SJSA1 (cell line): ENCODE measurements at regions not wholly inside any gene's neighbourhood (a gene's known extent, or its start where the extent isn't known, plus 50 kb on each side); places are given as distances from the start of the nearest gene placed in this dataset.

Experiments used
- DNase-seq, 2 experiments: peaks; one replicate each; pipeline ENCODE4 v3.0.0-alpha.2; 2015 to 2020; ENCODE audit warnings: low spot score in 2 of 2, low read depth in 1 of 2
- H3K27ac ChIP-seq: fragments of 250-450 bp; sonication (Bioruptor Pico); 2 replicates; pipeline ENCODE4 v1.5.1; 2020; ENCODE audit warnings: mild to moderate bottlenecking, moderate library complexity
- H3K27me3 ChIP-seq: fragments of 250-450 bp; sonication (Bioruptor Pico); replicated peaks from 2 replicates; pipeline ENCODE4 v1.5.1; 2020; ENCODE audit warnings: mild to moderate bottlenecking, moderate library complexity
- H3K36me3 ChIP-seq: fragments of 250-450 bp; sonication (Bioruptor Pico); 2 replicates; pipeline ENCODE4 v1.5.1; 2020; ENCODE audit warnings: mild to moderate bottlenecking
- H3K4me1 ChIP-seq: fragments of 250-450 bp; sonication (Bioruptor Pico); replicated peaks from 2 replicates; pipeline ENCODE4 v1.6.1; 2021; ENCODE audit warnings: mild to moderate bottlenecking
- H3K4me3 ChIP-seq: fragments of 250-450 bp; sonication (Bioruptor Pico); 2 replicates; pipeline ENCODE4 v1.5.1; 2020; ENCODE audit warnings: mild to moderate bottlenecking
- H3K9me3 ChIP-seq: fragments of 250-450 bp; sonication (Bioruptor Pico); replicated peaks from 2 replicates; pipeline ENCODE4 v1.5.1; 2020; ENCODE audit warnings: mild to moderate bottlenecking

DNA sequence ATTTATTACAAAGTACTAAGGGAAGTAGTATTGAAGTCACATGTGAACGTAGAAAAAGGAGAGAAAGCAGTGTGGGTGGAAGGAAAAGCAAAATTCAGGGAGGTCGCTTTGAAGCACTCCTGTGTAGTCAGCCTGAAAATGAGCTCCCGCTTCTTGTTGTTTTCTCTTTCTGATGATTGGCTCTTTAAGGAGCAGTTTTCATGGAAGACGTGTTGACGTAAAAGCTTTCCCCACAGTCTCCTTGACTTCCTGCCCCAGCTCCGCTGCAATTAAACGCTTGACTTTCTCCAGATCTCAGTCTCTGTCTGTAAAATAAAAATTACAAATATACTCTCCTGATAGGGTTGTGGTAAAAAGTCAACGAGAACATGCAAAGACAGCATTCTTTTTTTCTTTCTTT is 661.5 kb upstream of the ZP4 start:
- no peak overlapping the region for H3K4me3 ChIP-seq
- no peaks in the 10 kb centered on the region for H3K27me3 ChIP-seq
- no peaks in the 10 kb centered on the region for H3K36me3 ChIP-seq
- no peaks in the 10 kb centered on the region for H3K4me1 ChIP-seq
- DNase-seq, result no peak
- H3K9me3 ChIP-seq, result peaks cover 5% of the 10 kb centered on the region
- no peak overlapping the region for H3K27ac ChIP-seq

DNA sequence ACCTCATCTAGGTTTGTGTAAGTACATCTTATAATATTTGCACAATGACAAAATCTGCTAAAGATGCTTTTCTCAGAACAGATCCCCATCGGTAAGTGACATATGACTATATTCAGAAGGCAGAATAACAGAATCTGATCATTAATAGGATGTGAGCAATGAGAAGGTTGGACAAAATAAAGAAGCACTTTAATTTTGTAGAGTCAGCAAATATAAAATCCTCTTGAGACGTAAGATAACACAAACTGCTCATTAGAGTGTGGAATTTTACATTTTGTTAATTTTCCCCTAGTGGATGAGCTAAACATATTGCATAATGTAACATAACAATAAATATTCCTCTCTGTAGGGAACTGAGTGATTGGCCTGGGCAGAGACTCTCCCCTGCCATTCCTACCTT is 658.4 kb upstream of the ZP4 start:
- H3K27ac ChIP-seq, result no peak overlapping the region
- H3K4me3 ChIP-seq, result no peak overlapping the region
- H3K36me3 ChIP-seq, result no peaks in the 10 kb centered on the region
- H3K4me1 ChIP-seq, result no peaks in the 10 kb centered on the region
- no peaks in the 10 kb centered on the region for H3K27me3 ChIP-seq
- peaks cover 5% of the 10 kb centered on the region for H3K9me3 ChIP-seq
- DNase-seq, result no peak

DNA sequence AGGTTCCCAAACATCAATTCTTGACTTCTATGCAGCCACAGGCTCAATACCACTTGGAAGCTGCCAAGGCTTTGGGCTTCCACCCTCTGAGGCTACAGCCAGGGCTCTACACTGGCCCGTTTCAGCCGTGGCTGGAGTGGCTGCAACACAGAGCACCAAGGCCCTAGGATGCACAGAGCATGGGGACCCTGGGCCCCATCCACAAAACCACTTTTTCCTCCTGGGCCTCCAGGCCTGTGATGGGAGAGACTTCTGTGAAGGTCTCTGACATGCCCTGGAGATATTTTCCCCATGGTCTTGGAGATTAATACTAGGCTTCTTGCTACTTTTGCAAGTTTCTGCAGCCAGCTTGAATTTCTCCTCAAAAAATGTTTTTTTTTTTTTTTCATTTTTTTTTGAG is 655.4 kb upstream of the ZP4 start:
- Histone ChIP-seq H3K9me3 (peaks cover 5% of the 10 kb centered on the region), H3K27ac (no peak overlapping the region), H3K4me1 (no peaks in the 10 kb centered on the region), H3K27me3 (no peaks in the 10 kb centered on the region; the same call in 1 of the 2 replicates), H3K36me3 (no peaks in the 10 kb centered on the region), H3K4me3 (no peak overlapping the region)
- DNase-seq, result no peak

DNA sequence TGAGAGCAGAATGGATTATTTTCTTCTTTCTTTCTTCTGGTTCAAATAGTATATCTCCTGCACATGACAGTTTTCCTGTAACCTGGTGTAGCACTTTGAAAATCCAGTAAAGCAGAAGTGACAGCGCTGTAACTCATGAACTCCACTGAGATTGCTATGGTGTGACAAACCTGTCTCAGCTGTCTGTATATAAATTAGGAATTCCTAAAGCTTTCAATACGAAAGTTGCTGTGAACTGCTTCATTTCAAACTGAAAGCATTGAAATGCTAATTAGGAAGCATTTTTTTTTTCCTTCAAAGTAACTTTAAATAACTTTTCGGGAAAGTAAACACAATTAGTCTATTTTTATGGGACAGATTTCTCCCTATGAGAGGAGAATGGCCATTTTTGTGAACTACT is 646.9 kb upstream of the ZP4 start:
- Histone ChIP-seq H3K4me1 (no peaks in the 10 kb centered on the region), H3K9me3 (no peaks in the 10 kb centered on the region), H3K36me3 (no peaks in the 10 kb centered on the region), H3K27ac (no peak overlapping the region), H3K27me3 (no peaks in the 10 kb centered on the region), H3K4me3 (no peak overlapping the region)
- no peak for DNase-seq

DNA sequence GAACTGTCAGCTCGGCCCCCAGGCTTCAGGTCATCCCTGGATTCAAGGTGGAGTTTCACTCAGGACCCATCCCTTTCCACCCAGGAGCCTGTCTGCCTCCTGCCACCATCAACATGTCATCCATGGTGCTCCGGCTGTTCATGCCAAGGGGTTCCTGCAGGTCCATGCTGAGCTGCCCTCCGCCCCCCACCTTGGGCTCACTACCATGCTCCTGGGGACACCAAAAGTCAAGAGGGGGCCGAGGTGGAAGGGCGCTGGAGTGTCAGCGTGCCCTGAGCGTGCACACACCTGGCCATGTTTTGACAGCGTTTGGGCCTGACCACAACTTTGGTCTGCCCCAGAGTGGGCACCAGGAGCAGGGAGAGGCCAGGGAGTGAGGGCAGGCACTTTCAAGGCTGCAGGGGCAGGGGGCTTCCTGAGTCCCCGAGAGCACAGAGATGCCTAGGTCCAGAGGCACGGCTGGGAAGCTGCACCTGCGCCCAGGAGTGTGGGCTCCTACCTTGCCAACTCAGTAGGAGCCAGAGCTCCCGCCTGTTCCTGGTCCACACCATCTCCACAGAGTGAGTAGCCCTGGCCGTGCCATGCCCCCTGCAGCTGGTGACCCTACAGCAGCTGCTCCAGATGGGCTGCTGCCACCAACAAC is 639.6 kb upstream of the ZP4 start:
- DNase-seq, result no peak
- H3K4me3 ChIP-seq, result no peak overlapping the region
- no peak overlapping the region for H3K27ac ChIP-seq
- H3K4me1 ChIP-seq, result no peaks in the 10 kb centered on the region
- 0 out of 2 replicates have a peak, but pooled peaks cover 5% of the 10 kb centered on the region for H3K9me3 ChIP-seq
- no peaks in the 10 kb centered on the region for H3K27me3 ChIP-seq
- H3K36me3 ChIP-seq, result no peaks in the 10 kb centered on the region

DNA sequence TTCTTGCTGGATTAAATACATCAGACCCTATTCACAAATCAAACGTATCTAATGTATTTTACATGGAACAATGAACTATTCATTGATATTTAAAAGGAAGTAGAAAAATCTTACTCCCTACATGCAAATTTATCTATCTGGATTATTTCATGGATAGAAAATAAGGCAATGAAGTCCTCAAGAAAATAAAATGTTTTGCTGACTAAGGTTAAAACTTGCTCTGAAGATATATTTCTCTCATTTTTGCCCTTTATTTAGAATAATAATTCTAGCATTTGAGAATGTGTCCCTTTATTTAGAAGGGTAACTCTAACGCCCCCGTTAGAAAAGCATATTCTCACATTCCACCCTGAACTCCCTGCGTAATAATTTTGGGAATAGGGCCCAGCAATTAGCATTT is 627.0 kb upstream of the ZP4 start:
- Histone ChIP-seq H3K27ac (no peak overlapping the region), H3K27me3 (no peaks in the 10 kb centered on the region), H3K4me3 (no peak overlapping the region), H3K4me1 (no peaks in the 10 kb centered on the region), H3K36me3 (no peaks in the 10 kb centered on the region), H3K9me3 (peaks cover 4% of the 10 kb centered on the region; the same call in 1 of the 2 replicates)
- no peak for DNase-seq

DNA sequence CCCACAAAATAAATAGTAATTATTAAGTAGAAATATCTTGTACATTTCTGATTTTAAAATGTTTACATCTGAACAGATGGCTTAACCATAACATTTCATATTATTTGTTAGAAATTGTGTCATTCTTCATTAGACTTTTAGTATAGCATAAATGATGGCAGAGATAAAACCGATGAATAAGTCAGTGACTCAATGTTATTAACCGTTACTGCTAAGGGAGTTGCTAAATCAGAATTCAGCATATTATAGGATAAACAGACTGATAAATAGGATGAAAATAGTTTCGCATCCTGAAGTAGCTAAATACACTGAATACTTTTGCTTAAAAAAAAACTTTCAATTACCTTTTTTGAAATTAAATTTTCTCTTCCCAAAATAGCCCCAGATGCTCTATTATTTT is 610.6 kb upstream of the ZP4 start:
- no peaks in the 10 kb centered on the region for H3K4me1 ChIP-seq
- no peak overlapping the region for H3K27ac ChIP-seq
- H3K36me3 ChIP-seq, result no peaks in the 10 kb centered on the region
- no peaks in the 10 kb centered on the region for H3K9me3 ChIP-seq
- DNase-seq, result no peak
- H3K4me3 ChIP-seq, result no peak overlapping the region
- H3K27me3 ChIP-seq, result no peaks in the 10 kb centered on the region

DNA sequence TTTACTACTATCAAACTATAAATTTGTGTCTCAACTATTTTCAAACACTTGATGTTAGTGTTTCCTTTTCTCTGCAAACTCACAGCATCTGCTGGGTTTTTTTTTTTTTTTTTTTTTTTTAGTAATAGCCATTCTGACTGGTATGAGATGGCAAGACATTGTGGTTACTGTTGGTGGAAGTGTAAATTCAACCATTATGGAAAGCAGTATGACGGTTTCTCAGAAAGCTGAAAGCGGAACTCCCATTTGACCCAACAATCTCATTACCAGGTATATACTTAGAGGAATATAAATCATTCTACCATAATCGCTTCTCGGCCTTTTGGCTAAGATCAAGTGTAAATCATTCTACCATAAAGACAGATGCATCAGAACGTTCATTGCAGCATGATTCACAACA is 608.3 kb upstream of the ZP4 start:
- no peaks in the 10 kb centered on the region for H3K4me1 ChIP-seq
- H3K4me3 ChIP-seq, result no peak overlapping the region
- H3K9me3 ChIP-seq, result no peaks in the 10 kb centered on the region
- no peak for DNase-seq
- H3K27ac ChIP-seq, result no peak overlapping the region
- H3K36me3 ChIP-seq, result no peaks in the 10 kb centered on the region
- H3K27me3 ChIP-seq, result no peaks in the 10 kb centered on the region

DNA sequence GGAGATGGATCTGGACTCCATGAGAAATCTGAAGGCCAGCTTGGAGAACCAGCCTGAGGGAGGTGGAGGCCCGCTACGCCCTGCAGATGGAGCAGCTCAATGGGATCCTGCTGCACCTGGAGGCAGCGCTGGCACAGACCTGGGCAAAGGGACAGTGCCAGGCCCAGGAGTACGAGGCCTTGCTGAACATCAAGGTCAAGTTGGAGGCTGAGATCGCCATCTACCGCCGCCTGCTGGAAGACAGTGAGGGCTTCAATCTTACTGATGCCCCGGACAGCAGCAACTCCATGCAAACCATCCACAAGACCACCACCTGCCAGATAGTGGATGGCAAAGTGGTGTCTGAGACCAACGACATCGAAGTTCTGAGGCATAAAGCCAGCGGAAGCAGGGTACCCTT is 601.5 kb upstream of the ZP4 start:
- Histone ChIP-seq H3K36me3 (no peaks in the 10 kb centered on the region), H3K27me3 (no peaks in the 10 kb centered on the region), H3K9me3 (no peaks in the 10 kb centered on the region), H3K27ac (no peak overlapping the region), H3K4me3 (no peak overlapping the region), H3K4me1 (no peaks in the 10 kb centered on the region)
- DNase-seq, result no peak

DNA sequence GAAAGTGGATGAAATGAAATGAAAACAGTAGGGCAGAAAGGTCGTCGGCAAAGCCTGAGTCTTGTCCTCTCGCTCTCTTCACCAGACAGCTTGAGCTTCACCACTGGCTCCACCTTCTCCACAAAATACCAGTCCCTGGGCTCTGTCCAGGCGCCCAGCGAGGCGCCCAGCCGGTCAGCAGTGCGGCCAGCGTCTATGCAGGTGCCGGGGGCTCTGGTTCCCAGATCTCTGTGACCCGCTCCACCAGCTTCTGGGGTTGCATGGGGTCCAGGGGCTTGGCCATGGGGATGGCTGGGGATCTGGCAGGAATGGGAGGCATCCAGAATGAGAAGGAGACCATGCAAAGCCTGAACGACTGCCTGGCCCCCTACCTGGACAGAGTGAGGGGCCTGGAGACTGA is 600.5 kb upstream of the ZP4 start:
- no peaks in the 10 kb centered on the region; the same call in 1 of the 2 replicates for H3K9me3 ChIP-seq
- peaks cover 1% of the 10 kb centered on the region for H3K4me1 ChIP-seq
- H3K36me3 ChIP-seq, result no peaks in the 10 kb centered on the region
- no peak for DNase-seq
- no peak overlapping the region for H3K4me3 ChIP-seq
- no peak overlapping the region for H3K27ac ChIP-seq
- no peaks in the 10 kb centered on the region for H3K27me3 ChIP-seq

DNA sequence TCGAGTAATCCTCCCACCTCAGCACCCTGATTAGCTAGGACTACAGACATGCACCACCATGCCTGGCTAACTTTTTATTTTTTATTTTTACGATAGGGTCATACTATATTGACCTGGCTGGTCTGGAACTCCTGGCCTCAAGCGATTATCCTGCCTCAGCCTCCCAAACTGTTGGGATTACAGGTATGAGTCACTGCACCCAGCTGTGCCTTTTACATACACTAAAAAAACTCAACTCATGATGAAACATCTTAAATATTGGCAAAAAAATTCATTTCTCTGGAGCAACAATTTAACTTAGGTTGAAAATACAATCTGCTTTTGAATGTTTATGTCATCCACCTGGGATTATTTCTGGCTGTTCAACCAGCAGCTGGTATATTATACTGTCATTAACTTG is 598.3 kb upstream of the ZP4 start:
- Histone ChIP-seq H3K4me1 (peaks cover 4% of the 10 kb centered on the region), H3K27ac (no peak overlapping the region)
- no peak for DNase-seq

DNA sequence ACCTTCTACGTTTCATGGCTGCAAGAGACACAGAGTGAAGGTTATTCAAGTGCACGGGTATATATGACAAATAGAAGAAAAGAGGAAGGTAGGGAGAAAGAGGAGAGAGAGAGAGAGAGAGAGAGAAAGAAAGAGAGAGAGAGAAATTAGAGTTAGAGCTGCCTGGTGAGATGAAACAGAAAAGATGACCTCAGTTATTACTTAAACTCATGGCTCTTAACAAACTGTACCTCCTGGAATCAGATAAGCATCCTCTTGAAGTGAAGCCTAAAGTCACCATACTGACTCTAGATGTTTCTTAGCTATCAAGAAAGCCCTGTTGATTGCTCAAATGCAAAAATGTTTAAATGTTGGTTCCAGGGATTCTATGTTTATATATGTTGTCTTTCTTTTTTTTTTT is 597.7 kb upstream of the ZP4 start:
- H3K4me3 ChIP-seq, result no peak overlapping the region
- peaks cover 4% of the 10 kb centered on the region for H3K4me1 ChIP-seq
- no peak for DNase-seq
- H3K36me3 ChIP-seq, result no peaks in the 10 kb centered on the region
- H3K27me3 ChIP-seq, result no peaks in the 10 kb centered on the region
- no peaks in the 10 kb centered on the region; the same call in 1 of the 2 replicates for H3K9me3 ChIP-seq
- H3K27ac ChIP-seq, result no peak overlapping the region

More for the DNA sequence above, 598.3 kb upstream of the ZP4 start:
- no peak overlapping the region for H3K4me3 ChIP-seq
- no peaks in the 10 kb centered on the region for H3K36me3 ChIP-seq
- H3K27me3 ChIP-seq, result no peaks in the 10 kb centered on the region
- H3K9me3 ChIP-seq, result no peaks in the 10 kb centered on the region; the same call in 1 of the 2 replicates

DNA sequence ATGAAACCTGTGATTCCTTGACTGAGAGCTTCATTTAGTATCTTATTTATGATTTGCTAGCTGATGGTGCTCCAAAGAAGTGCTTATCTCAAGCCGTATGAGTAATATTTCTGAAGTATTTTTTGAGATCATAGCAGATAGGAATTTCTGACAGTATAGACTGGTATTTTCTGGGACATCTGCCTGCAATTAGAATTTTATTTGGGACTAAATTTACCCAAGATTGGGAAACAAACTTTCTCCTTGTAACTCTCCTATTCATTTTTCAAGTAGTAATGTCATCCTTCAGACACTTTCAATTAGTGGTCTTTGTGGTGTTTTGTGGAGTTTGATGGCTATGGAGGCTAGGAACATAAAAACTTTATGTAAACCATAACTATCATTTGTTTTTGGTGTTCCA is 597.2 kb upstream of the ZP4 start:
- H3K4me1 ChIP-seq, result peaks cover 4% of the 10 kb centered on the region
- H3K36me3 ChIP-seq, result no peaks in the 10 kb centered on the region
- no peak overlapping the region for H3K27ac ChIP-seq
- no peaks in the 10 kb centered on the region; the same call in 1 of the 2 replicates for H3K9me3 ChIP-seq
- no peaks in the 10 kb centered on the region for H3K27me3 ChIP-seq
- no peak overlapping the region for H3K4me3 ChIP-seq
- DNase-seq, result no peak

DNA sequence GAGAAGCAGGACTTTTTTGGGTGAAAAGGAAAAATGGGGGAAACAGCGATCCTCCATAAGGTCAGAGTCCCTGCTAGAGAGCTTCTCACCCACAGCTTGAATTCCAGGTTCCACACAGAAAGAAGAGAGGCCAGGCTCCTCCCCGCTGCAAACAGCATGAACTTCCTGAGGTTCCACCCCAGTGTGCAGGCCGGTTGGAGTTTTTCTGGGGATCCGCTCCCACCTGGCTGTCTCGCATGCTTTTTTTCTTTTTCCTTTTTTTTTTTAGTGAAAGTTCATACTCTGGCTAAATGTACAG is 595.1 kb upstream of the ZP4 start:
- Histone ChIP-seq H3K27ac (peak overlapping the region; percentile 59), H3K9me3 (no peaks in the 10 kb centered on the region; the same call in 1 of the 2 replicates), H3K36me3 (no peaks in the 10 kb centered on the region), H3K27me3 (no peaks in the 10 kb centered on the region), H3K4me1 (peaks cover 4% of the 10 kb centered on the region), H3K4me3 (peak overlapping the region; percentile 48)
- DNase-seq, result peak in 1 of 2 experiments; percentile 54
